ENCODE measurements at regions not wholly inside any gene's neighbourhood (a gene's known extent, or its start where the extent isn't known, plus 50 kb on each side); places are given as distances from the start of the nearest gene placed in this dataset.

DNA sequence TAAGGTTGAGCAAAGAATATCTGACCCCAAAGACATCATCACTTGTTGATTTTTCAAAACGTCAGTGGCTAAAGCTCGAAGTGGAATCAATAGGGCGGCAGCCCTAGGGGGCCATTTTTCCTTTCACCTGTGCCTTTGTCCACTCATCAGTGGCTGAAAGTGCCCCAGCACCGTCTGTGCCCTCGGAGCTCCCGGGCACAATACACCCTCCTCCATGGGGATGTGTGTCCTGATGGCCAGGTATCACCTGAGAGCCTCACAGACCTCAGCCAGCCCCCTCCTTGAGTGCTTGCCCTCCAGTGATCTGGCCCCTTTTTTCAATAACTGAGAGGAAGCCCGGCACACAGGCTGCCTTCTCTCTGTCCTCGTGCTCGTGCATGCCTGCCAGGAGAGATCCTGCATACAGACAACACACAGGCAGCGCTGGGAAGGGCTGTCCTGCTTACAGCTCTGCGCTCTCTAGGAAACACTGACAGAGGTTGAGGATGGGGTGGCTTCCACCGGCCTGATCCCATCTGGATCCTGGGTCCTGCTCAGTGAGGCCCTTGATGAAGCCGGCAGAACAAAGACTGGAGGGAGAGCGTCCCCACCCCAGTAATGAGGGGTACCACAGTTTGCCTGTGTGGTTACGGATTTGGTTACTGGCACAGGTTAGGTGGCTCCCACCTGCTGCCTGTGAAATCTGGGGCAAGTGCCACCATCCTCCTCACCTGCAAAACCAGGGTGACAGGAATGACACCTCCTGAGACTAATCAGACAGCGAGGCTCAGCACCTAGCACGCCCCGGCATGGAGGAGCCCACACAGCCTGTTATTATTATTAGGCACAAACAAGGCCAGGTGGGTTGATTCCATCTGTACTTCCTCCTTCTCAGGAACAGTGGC lies 197.5 kb upstream of the RAB6C start:
- DNase-seq (ENCODE audit: low read depth in 2 of 3, low spot score in 2 of 3), result no peak

GRCh38 chr2:129782633-129782990 lies 196.9 kb upstream of the RAB6C start:
- no peak for DNase-seq (ENCODE audit: low read depth in 2 of 3, low spot score in 2 of 3)

DNA sequence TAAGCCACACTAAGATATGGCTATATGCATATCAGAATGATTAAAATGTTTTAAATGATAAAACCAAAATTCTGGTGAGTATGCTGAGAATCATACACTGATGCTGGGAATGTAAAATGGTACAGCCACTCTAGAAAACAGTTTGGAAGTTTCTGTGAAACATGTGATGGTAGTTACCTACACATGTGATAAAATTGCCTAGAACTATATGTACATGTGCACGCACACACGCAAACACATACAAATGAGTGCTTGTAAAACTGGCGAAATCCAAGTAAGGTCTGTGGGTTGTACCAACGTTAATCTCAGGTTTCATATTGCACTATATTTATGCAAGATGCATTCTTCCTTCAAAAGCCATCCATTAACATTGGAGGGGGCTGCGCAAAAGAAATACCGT lies 195.0 kb upstream of the RAB6C start:
- DNase-seq (ENCODE audit: low read depth in 2 of 3, low spot score in 2 of 3), result no peak

DNA sequence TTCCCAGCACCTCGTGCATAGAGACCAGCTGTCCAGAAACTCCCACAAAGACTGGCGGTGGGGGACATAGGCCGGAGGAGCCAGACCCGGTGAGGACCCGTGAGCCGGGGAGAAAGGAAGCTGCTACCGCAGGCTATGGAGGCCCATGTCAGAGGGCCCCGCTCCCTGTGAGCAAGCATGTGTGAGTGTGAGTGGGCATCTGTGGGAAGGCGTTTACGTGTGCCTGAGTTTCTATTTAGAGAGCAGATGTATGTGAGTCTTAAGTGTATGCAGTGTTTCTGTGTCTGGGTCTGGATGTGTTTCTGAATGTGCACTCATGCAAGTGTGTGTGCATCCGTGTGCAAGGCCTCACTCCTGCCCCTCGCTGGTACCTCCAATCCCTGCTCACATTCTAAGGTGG lies 187.8 kb upstream of the RAB6C start:
- DNase-seq (ENCODE audit: low read depth in 2 of 3, low spot score in 2 of 3), result no peak

- DNase-seq (ENCODE audit: low read depth in 2 of 3, low spot score in 2 of 3), result no peak
These were observed 186.0 kb upstream of the RAB6C start for GRCh38 chr2:129793431-129793902.

DNA sequence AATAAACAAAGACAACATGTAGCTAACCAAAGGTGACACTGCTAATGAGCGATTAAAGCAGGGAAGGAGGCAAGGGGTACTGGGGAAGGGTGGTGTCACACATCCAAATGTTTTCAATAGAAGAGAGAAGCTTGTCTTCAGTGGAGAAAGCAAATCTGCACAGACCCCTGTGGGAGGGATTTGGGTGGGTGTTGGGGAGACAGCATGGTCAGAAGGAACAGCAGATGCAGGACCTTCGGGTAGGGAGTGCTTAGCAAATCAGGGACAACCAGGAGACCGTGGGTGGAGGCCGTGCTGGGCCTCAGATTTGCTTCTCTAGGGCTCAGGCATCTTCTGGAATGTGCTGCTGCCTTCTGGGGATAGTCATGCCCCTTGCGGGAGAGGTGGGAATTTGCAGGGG lies 185.3 kb upstream of the RAB6C start:
- no peak for DNase-seq (ENCODE audit: low read depth in 2 of 3, low spot score in 2 of 3)

GRCh38 chr2:129794540-129794939 lies 184.9 kb upstream of the RAB6C start:
- no peak for DNase-seq (ENCODE audit: low read depth in 2 of 3, low spot score in 2 of 3)

DNA sequence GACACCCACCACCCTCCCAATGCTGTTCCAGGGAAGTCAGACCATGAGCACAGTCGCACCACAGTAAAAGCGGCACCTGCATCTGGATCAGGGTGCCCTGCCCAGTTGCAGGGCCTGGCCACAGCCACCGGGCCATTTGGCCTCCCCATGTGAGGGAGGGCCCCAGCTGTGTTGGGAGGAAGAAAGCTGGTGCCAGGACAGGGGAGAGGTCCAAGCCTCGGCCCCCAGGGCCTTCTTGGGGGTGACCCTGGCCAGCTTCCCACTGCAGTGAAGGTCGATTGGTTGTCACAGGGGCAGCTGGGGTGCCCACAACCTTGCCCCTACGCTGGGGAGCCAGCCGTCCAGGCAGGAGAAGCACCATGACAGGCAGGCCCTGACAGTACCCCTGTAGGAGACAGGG lies 183.2 kb upstream of the RAB6C start:
- no peak for DNase-seq (ENCODE audit: low read depth in 2 of 3, low spot score in 2 of 3)

DNA sequence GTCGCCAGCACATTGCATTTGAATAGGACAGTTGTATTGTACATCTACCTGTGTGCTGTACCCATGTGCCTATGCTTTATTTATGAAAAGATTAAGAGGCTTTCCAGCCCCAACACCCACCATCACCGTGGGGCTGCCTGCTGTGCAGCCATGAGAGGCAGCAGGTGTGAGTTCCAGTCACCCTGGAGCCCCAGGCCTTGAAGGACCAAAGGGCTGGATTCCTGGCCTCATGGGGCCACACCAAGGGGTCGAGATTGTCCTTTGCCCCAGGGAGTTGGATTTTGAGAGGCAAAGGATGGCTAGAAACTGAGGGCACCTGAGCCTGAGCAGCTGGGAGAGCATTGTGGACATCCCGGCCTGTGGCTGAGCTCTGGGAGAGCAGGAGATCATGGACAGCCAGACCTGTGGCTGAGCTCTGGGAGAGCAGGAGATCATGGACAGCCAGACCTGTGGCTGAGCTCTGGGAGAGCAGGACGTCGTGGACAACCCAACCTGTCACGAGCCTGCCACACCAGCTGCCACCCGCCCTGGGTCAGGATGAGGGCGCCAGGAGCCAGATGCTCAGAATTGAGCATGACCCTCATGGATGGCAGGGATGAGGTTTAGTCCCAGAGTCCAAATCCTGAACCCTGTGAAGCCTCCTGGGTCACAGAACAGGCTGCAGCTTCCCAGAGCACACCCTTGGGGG lies 182.5 kb upstream of the RAB6C start:
- no peak for DNase-seq (ENCODE audit: low read depth in 2 of 3, low spot score in 2 of 3)

DNA sequence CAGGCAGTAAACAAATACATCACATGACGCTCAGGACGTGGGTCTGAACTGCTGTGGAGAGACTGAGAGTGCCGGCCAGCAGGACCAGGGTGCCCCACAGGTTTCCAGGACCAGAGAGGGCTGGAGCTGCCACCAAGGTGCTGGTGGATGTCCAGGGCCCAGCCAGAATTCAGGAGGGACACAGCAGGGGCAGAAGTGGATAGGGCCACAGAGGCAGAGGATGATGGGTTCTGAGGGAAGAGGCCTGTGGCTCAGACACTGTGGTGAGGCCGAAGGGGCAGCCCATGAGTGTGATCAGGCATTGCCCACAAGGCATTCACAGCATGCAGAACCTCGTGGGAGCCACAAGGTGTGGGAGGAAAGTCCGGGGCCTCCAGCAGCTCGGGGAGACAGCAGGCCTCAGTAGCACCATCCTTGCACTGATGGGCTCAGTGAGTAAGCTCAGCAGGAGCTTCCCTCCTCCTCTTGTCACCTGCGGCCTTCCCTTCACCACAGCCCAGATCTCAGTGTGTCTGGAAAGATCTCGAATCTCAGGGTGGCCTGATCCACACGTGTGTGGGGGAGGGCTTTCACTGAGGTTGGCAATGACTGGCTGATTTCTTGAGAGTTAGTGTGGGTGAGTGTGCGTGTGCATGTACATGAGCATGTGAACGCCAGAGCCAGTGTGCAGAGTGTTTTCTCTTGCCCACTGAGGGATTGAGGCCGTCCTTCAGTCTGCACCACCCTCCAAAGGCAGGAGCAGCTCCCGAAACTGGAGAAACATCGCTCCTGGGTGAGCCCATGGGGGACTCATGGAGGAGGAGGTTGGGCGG lies 181.8 kb upstream of the RAB6C start:
- DNase-seq (ENCODE audit: low read depth in 2 of 3, low spot score in 2 of 3), result no peak

DNA sequence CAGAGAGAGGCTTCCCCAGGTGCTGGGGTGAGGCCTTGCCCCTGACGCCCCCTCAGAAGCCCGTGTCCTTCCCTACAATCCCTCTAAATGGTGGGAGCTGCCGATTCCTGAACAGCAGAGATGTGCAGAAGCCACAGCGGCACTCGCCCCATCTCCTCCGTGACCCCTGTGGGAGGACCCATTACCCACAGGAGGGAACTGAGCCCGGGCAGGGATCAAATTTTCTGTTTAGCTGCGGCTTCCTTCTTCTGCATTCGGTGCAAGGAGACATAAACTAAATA lies 181.2 kb upstream of the RAB6C start:
- no peak for DNase-seq (ENCODE audit: low read depth in 2 of 3, low spot score in 2 of 3)

GRCh38 chr2:129798626-129799025 lies 180.8 kb upstream of the RAB6C start:
- DNase-seq (ENCODE audit: low read depth in 2 of 3, low spot score in 2 of 3), result no peak

GRCh38 chr2:129799036-129799958 lies 180.2 kb upstream of the RAB6C start:
- DNase-seq (ENCODE audit: low read depth in 2 of 3, low spot score in 2 of 3), result no peak

GRCh38 chr2:129800285-129800684 lies 179.2 kb upstream of the RAB6C start:
- no peak for DNase-seq (ENCODE audit: low read depth in 2 of 3, low spot score in 2 of 3)

GRCh38 chr2:129800686-129801085 lies 178.8 kb upstream of the RAB6C start:
- no peak for DNase-seq (ENCODE audit: low read depth in 2 of 3, low spot score in 2 of 3)

GRCh38 chr2:129801575-129801974 lies 177.9 kb upstream of the RAB6C start:
- no peak for DNase-seq (ENCODE audit: low read depth in 2 of 3, low spot score in 2 of 3)

GRCh38 chr2:129802290-129802689 lies 177.2 kb upstream of the RAB6C start:
- DNase-seq (ENCODE audit: low read depth in 2 of 3, low spot score in 2 of 3), result no peak

DNA sequence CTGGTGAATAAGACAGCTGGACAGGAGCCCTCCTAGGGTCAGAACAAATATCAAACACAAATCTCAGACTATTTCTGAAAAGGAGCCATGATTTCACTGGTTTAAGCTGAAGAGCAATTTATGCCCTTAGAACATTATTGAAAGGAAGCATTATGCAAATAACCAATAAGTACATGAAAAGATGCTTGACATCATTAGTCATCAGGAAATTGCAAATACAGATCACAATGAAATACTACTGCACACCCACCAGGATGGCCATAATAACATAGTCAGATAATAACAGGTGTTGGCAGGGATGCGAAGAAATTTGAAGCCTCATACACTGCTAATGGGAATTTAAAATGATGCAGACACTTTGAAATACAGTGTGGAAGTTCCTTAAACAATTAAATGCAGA lies 176.4 kb upstream of the RAB6C start:
- no peak for DNase-seq (ENCODE audit: low read depth in 2 of 3, low spot score in 2 of 3)

DNA sequence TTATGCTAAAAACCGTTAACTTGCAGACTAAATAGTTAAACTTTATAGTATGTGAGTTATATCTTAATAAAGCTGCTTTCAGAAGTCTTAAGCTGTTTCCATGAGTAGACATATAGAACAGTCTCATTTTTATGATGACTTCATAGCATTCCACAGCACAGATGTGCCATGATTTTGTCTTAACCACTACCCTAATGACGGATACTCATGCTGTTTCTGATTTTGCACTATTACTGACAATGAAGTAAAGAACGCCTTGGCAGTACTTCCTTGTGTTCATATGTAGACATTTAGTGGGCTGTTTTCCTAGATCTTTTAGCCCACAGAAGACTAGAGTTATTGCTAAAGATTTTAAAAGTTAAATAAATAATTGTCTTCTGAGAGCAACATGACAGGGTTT lies 175.6 kb upstream of the RAB6C start:
- DNase-seq (ENCODE audit: low read depth in 2 of 3, low spot score in 2 of 3), result no peak

DNA sequence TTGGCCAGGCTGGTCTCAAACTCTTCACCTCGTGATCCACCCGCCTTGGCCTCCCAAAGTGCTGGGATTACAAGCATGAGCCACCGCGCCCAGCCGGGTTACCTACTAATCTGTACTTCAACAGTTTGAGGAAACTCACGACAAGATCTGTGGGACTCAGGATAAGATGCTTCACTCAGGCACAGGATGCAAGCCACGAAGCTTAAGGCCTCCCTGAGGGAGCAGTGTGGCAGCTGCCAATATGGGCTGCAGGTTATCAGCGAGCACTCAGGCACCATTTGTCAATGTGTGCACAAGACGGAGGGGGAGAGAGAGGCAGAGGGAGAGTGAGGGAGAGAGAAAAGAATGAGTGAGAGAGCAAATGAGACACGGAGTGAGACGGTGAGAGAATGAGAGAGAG lies 173.6 kb upstream of the RAB6C start:
- DNase-seq (ENCODE audit: low read depth in 2 of 3, low spot score in 2 of 3), result no peak

- DNase-seq (ENCODE audit: low read depth in 2 of 3, low spot score in 2 of 3), result no peak
These were observed 173.1 kb upstream of the RAB6C start for GRCh38 chr2:129806317-129806716.

All from hematopoietic multipotent progenitor cell (in vitro differentiated cells).